Stimulated activated CD4-positive, alpha-beta T cell treated with anti-CD3 and anti-CD28 coated beads, Interleukin-4, amount 100 ng/mL, for 4 hours (primary cell): ENCODE measurements at regions not wholly inside any gene's neighbourhood (a gene's known extent, or its start where the extent isn't known, plus 50 kb on each side); places are given as distances from the start of the nearest gene placed in this dataset.
"Not testable (repeated sequence)": the region's sequence is repeated elsewhere in the genome, so short reads cannot be mapped to it uniquely, and the experiment has no call there.

ENCODE experiments used
- DNase-seq, 2 experiments: peaks; one replicate each; pipeline ENCODE4 v3.0.0-alpha.2; 2020

DNA sequence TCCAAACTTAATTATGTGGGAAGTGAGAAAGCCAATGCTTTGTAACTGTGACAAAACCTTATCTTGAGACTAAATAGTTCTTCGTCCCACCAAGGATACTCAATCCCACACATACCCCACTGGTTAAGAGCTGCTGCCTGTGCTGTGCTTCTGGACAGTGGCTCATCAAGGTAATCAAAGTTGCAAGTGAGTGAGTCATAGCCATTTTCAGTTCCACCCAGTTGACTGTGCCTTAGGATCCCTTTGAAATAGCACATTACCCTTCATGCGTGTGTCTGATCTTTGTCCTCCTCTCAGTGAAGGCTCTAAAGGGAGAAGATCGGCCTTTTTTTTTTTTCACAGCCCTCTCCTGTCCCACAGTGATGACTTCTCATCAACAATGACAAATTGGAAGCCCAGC lies 706.0 kb upstream of the AUTS2 start:
- DNase-seq, result no peak

DNA sequence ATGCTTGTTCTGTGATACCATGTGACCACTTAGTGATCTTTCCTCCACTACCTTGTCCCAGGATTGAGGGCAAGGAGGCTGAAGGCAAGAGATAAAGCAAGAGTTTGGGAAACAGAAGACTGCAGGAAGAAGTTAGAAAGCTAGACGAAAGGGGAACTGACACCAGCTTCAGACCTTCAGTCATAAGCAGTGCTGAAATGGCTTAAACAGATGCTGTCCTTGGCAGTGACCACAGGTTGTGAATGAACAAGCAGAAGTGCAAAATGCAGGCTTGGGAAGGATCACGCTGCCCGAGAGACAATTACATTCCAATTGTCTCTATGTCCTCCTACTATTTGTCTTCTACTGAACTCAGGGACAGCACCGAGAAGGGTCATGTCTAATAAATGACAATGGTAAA lies 704.9 kb upstream of the AUTS2 start:
- DNase-seq, result no peak

DNA sequence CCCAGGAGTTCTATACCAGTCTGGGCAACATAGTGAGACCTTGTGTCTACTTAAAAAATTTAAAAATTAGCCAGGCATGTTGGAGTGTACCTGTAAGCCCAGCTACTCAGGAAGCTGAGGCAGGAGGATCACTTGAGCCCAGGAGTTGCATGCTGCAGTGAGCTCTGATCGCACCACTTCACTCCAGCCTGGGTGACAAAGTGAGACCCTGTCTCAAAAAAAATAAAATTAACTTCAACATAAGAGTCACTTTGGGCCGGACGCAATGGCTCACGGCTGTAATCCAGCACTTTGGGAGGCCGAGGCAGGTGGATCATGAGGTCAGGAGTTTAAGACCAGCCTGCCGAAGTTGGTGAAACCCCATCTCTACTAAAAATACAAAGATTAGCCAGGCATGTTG lies 699.1 kb upstream of the AUTS2 start:
- DNase-seq, result not testable (repeated sequence)

DNA sequence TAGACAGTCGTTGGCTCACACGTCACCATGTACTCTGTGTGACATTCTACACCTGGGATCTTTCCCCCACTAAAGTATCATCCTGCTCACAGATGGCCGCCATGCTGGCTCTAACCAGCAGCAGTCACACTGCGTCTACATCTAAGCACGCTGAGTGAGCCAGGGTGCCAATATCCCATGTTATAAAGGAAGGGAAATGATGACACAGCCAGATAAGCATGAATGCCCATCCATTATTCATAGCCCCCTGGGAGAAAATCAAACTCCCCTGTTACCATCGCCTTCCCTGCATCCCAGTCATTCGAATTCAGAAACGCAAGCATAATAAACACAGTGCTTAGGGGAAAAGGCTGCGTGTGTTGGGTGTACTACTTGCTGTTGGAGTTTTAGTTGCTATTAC lies 698.2 kb upstream of the AUTS2 start:
- no peak for DNase-seq

DNA sequence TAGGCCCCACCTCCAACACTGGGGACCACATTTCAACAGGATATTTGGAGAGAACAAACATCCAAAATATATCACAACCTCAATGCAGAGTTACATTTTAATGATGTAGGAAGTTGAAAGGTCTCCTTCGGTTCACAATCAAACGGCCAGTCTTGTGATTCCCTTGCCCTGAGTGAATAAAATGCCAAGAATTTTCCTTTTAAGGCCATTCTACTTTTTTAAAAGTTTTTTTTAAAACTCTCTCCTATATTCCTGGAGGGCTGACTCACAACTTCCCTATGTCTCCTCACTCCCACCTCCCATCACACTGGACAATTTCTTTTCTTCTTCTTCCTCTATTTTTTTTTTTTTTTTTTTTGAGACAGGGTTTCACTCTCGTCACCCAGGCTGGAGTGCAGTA lies 693.6 kb upstream of the AUTS2 start:
- DNase-seq, result no peak

DNA sequence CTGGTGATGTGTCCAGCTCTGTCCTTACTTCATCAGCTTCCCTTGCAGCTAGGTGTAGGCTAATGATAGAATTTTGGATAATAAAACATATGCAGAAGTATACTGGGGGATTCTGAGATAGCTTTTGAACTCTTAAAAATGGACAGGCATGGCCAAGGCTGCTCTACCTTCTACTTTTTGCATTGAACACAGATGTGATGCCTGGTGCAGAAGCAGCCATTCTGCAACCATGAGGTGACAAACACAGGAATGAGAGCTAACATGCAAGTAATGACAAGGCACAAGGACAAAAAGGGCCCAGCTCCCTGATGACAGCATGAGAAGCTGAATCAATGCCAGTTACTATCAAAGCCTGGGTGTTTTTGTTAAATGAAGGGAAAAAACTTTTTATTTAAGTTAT lies 686.5 kb upstream of the AUTS2 start:
- no peak for DNase-seq

DNA sequence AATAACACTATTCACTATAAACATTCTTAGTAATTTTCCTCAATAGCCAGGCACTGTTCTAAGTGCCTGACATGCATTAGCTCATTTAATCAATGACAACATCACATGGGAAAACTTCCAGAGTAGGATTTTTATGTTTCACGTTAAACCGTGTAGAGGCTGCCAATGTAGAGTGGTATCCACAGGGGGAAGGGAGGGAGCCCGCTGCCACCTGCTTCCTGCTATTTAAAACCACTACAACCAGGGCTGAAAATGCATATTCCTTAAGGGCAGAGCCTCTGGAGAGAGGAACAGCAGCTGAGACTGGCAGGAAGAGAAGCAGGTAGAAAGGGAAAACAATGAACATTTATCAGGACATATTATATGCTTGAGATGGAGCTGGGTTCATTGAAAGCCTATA lies 684.3 kb upstream of the AUTS2 start:
- no peak for DNase-seq

DNA sequence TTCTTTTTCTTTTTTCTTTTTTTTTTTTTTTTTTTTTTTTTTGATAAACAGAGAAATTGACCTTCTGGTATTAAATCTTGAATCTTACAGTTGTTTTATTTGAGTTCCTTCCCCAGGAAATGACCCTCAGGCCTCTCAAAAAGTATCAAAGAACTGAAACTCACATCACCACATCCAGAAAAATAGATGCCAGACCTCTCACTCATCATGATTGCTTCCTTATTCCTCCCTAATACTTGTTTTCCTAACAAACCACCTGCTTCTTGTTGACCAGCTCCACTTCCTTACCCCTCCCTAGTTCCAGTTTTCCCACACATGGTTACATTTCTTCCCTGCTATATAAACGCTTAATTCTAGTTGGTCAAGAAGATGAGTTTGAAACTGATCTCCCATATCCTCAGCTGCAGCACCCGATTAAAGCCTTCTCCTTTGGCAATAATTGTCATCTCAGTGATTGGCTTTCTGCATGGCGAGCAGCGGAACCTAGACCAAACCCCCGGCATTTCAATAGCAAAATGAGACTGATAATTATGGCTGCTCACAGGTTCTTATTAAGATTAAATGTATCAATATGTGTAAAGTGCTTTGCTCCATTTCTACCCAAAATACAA lies 681.1 kb upstream of the AUTS2 start:
- DNase-seq, result no peak

DNA sequence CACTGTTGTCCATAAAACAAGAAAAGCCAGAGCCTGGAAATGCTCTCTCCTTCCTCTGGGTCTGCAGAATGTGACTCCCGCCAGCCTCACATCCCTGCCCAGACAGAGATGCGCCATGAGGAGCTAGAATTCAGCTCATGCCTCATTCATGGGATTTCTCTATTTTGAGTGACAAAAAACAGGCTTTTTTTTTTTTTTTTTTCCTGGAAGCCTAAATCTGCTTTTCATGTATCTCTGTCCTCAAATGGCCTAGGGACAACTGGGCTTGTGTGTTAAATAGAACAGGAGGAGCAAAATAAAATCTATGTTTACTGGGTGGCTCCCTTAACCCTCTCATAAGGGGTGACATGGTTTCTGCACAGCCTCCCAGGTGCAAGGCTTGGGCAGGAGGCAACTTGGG lies 679.7 kb upstream of the AUTS2 start:
- no peak for DNase-seq

DNA sequence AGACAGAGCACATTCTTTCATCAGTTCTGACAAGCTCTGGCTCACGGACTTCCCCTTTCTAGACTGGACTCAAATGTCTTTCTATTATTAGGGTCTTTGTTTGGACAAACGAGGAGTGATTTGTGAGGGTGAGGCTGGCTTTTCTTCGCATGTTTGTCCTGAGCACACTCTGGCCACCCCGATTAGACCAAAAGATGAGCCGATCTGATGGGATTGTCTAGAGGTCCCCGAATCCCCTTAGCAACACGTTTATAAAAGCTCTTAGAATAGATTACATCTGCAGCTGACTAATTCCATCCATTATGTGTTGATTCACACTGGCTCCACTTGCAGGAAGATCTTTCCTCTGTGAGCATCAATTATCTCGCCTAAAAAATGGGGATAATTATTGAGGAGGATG lies 675.4 kb upstream of the AUTS2 start:
- DNase-seq, result no peak

DNA sequence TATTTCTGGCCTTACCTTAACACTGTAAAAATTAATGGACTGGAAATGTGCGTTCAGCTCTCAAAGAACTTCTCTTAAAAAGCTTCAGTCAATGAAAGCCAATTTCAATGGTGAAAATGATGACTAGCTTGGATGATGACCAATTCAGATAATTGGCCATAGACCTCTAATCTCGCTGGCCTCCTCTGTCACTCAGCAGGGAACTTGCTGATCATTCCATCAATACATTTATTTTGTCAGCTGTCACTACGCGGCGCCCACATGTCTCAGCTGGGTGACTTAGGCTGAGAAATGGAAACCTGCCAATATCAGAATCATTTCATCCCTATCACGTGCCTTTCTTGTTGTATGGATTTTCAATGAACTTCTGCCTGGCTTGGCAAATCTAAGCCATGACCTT lies 673.0 kb upstream of the AUTS2 start:
- no peak for DNase-seq

DNA sequence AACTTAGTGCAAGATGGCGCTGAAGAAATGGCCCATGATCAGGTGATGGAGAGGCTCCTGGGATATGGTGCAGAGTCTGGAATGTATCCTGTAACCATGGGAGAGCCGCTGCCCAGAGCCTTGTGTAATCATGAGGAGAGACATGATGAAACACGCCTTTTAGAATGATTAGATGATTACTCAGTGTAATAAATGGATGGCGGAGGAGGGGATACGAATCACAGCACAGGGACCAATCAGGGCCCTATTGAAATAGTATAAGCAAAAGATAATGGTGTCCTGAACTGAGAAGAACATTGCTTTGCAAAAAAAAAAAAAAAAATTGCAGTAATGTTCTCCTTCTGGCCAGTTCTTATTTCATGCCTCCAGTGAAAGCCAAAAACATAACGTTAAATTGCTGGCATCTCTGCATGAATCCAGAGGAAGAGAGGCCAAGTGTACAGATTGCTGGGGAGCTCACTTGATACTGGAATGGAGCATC lies 668.5 kb upstream of the AUTS2 start:
- no peak for DNase-seq

DNA sequence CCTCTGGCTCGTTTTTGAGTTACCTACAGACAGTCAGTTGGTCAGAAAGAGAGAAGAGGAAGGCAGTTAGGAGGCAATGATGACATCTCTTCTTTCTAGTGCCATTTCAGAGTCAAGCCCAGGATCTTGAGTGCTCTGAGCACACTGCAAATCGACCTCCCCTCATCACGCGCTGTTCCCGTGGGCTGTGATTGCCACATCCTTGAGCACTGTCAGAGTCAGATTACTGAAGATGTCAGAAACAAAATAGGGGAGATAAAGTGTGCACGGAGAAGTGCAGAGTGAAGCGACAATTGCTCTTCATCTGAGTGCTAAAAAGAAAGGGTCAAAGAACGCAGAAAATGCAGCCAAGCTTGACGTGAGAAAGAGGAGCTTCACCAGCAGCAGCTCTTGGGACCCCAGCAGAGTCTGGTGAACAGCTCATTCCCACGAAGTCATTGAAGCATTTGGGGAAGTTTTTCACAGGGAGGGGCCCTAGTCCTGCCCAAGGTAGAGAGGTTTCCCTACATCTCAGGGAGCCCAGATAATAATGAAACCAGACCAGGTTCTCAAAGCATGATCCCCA lies 661.7 kb upstream of the AUTS2 start:
- DNase-seq, result no peak

DNA sequence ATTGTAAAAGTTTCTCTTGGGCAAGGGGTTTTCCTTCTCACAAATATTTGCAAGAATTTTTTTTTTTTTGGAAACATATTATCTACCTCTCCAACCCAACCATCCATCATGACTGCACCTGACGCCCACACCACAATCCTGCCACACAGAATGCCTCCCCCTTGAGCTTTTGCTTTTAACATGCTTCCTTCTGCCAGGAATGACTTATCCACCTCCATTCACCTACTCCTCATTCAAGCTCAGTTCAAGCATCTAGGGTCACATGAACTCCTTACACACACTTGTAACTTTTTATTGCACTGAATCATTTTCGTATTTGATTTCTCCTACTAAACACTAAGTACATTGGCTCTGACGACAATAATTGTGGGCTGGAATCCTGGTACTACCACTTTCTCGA lies 660.1 kb upstream of the AUTS2 start:
- DNase-seq, result no peak

DNA sequence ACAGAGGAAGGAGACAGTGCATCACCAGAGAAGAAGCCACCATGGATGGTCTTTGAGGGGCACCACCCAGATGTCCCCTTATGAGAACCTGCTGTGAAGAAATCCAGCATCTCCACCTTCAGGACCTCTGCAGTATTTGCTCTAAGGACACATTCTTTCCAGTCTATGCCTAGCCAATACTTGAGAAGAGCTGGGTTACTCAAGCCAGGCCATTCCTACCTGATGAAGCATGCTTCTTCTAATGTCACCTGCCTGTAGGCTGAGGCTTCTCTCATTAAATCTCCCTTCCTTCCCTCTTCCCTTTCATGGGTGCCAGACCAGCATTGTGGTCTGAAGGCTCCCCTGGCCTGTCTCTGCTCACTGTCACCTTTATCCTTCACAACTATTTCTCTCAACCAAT lies 654.5 kb upstream of the AUTS2 start:
- DNase-seq, result no peak

DNA sequence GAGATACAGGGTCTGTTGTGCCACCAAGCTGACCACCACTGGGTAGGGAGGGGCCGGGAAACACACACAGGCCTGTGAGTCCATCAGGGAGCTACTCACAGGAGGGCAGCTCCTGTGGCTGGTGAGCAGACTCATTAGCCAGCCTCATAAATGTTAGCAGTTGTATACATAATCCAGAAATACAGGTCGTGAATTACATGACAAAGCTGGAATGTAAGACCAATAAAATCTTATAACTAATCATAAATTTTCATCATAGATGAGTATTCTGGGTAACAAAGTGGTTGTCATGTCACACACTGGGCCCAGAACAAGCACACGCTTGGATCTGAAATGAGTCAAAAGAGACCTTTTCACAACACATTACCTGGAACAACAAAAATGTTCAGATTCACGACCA lies 642.6 kb upstream of the AUTS2 start:
- no peak for DNase-seq

DNA sequence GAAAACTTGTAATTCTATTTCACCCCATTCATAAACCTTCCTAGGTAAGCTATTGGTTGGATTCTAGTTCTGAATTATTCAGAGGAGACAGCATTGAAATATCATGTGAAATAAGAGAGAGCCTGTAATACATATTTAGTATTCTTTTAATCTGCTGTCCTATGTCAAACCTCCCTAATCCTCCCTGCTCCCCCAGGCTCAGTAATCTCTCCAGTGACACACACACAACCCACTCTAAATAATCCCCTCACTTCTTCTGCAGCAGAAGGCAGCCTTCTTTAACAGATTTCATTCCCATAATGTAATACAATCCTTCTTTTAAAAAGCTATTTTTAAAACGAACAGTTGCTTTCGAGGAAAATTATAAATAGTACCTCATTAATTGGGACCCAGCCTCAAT lies 639.7 kb upstream of the AUTS2 start:
- DNase-seq, result no peak

DNA sequence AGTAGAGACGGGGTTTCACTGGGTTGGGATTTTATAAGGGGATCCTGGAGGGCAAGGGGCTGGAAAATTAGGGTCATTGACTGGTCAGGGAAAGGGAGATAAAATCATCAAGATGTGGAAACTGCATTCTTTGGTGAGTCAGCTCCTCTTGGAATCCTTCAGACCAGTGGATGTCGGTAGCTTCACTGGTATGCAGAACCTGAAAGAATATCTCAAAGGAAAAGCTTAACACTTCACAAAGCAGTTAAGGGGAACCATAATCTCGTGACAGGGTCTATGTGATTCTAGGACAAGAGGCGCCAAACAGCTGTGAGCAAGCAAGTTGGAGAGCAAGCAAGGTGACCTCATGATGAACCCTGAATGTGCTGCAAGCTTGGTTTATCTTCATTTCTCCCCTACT lies 634.7 kb upstream of the AUTS2 start:
- no peak for DNase-seq

DNA sequence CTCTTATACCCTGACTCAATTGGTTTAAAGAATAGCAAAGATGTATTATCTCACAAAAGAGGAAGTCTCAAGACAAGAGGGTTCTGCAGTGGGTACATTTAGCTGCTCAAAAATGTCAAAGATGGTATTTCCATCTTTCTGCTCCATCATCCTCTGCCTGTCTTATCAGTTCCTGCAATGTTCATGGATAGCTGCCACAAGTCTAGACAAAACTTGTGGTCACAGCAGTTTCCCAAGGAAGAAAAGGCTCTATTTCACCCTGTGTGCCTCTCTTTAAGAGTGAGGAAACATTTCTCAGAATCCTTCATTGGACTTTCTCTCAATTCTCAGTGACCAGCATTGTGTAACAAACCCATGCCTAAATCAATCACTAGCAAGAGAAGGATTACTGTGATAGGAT lies 634.2 kb upstream of the AUTS2 start:
- DNase-seq, result no peak

DNA sequence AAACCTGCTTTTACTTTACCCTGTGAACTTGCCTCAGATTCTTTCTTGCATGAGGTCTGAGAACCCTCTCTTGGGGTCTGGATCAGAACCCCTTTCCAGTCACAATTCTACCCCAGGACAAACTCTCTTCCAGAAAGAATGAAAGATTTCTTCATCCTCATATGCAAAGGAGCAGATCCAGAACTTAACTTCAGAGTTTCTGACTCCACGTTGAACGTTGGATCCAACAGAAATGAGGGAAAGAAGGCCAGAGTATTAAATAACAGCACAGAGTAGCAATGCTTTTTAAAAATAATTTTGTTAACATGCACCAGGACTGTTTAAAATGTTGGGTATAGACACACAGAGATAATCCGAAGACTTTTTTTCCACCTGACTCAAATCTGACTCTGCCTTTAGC lies 632.9 kb upstream of the AUTS2 start:
- DNase-seq, result no peak

DNA sequence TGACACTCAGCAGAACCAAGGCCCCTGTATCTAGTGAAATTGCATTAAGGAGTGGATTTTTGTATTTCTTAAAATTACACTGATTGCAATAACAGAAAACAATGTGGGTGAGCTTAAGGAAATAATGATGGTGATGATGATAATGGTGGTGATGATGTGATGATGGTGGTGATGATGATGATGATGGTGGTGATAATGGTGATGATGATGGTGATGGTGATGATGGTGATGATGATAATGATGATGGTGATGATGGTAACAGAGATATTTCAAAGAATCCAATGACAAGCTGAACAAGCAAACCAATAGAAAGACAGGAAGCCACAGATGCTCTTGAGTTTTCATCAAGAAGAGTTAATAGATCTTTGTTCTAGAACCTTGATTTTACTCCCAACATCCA lies 630.7 kb upstream of the AUTS2 start:
- DNase-seq, result no peak

DNA sequence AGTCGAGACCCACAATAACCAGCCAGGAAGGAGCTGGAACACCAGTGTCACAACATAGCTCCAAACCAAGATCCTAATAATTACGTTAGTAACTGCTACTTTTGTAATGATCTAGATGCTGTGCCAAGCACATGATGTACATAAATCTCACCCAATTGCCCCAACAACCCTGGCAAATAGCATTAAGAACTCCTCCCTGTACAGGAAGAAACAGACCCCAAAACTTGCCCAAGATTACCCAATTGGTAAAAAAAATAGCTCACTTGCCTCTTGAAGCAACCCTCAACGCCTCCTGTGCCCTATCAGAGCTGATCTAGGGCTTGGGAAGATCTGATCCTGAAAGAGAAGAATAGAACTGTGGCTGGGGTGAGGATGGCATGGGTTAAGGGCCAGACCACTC lies 628.7 kb upstream of the AUTS2 start:
- no peak for DNase-seq

DNA sequence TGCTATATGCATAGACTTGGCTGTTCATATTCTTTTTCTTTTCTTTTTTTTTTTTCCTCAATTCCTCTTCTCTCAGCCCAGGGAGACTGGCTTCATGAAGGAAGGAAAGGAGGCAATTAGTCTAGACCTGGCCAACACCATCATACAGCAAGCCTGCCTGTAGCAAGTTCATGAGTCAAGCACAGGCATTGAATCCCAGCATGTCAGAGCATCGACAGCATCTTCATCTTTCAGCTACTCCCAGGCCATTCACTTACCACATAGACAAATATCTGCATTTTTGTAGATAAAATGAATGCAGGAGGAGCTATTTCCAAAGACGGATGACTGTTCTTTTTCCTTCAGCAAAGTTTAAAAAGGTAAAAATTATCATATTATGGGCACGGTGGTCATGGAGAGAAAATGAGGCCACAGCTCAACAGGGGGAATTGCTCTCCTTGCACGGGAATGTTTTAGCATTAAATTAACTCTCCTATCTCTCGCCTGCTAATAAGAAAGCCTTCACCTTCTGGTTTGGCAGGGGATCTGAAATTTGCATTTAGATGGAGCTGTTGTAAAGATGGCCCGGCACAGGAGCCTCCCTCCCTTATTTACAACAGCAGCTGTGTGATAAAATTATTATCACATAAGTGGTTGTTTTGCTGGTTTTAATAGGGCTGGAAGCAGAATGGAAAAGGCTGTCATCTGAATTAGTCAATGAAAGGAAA lies 626.5 kb upstream of the AUTS2 start:
- DNase-seq, result no peak

DNA sequence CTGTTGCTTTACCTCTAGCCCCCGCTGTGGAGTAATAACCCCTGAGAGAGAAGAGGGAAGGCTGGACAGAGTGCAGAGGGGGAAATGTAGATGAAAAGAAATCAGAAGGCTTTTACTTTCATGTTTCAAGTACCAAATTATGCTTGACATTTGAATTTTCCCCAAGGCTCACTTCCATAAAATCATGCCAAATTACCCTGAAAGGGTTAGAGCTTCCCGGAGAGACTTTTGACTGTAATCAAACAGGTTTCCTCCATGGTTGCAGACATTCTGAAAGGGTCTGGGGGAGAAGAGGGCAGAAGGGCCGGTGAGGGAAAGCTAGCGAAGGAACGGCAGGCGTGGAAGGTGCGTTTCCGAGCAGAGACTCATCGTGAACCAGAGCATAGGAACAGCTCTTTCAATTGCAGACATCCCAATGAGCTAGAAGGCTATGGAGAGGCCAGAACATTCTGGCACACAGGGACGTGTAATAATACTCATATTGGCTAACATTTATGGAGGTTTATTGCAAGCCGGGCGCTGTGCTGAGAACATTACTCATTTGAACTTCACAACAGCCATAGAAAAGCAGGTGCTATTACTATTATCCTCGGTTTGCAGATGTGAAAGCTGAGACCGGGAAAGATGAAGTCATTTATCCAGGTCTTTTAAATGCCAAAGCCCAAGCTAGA lies 620.8 kb upstream of the AUTS2 start:
- no peak for DNase-seq
